Fibroblast of mammary gland (primary cell): ENCODE measurements at regions not wholly inside any gene's neighbourhood (a gene's known extent, or its start where the extent isn't known, plus 50 kb on each side); places are given as distances from the start of the nearest gene placed in this dataset.

ENCODE experiments used
- DNase-seq: peaks from one replicate; pipeline ENCODE4 v3.0.0-alpha.2; 2010; ENCODE audit warnings: low read depth
- H3K4me3 ChIP-seq: 2 replicates; pipeline ENCODE4 v1.5.1; 2011; ENCODE audit warnings: low read depth, mild to moderate bottlenecking, low read length, moderate library complexity; ENCODE audit not compliant: control insufficient read depth
- TF ChIP-seq, protein P1 (sequence below): conservative IDR thresholded peaks from 2 replicates; pipeline ENCODE4 v1.5.1; 2011; ENCODE audit warnings: low read depth, low read length, inconsistent platforms; ENCODE audit not compliant: control insufficient read depth, insufficient read depth

DNA sequence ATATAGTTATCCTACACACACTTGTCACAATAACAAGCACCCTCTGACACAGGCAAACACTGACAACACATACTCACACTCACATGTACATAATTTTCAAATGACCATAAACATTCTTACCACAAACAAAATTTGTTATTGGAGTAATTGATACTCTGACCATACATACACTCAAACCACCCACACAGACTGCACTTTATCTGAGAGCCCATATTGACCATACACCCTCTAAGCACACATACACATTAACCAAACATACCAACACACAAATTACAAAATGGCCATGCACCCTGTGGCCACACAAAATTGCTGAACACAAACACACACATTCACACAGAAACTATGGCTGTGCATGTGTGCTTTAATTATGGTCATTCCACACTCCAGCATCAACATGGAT lies 79.1 kb upstream of the FAM120A start:
- TF ChIP-seq, protein P1, sequence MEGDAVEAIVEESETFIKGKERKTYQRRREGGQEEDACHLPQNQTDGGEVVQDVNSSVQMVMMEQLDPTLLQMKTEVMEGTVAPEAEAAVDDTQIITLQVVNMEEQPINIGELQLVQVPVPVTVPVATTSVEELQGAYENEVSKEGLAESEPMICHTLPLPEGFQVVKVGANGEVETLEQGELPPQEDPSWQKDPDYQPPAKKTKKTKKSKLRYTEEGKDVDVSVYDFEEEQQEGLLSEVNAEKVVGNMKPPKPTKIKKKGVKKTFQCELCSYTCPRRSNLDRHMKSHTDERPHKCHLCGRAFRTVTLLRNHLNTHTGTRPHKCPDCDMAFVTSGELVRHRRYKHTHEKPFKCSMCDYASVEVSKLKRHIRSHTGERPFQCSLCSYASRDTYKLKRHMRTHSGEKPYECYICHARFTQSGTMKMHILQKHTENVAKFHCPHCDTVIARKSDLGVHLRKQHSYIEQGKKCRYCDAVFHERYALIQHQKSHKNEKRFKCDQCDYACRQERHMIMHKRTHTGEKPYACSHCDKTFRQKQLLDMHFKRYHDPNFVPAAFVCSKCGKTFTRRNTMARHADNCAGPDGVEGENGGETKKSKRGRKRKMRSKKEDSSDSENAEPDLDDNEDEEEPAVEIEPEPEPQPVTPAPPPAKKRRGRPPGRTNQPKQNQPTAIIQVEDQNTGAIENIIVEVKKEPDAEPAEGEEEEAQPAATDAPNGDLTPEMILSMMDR = no peak
- DNase-seq = no peak
- no peak overlapping the region for H3K4me3 ChIP-seq

DNA sequence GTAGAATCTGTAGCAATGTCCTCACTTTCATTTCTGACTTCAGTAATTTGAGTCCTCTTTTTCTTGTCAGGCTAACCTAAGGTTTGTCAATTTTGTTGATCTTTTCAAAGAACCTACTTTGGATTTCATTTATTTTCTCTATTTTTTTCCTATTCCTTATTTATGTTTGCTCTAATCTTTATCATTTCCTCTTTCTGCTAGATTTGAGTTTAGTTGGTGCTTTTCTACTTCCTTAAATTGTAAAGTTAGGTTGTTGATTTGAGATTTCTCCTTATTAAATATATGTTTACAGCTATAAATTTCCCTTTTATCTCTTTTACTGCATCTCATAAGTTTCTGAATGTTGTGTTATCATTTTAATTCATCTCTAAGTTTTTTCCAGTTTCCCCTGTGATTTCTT lies 75.1 kb upstream of the FAM120A start:
- H3K4me3 ChIP-seq = no peak overlapping the region
- TF ChIP-seq, protein P1 = no peak
- DNase-seq = no peak

DNA sequence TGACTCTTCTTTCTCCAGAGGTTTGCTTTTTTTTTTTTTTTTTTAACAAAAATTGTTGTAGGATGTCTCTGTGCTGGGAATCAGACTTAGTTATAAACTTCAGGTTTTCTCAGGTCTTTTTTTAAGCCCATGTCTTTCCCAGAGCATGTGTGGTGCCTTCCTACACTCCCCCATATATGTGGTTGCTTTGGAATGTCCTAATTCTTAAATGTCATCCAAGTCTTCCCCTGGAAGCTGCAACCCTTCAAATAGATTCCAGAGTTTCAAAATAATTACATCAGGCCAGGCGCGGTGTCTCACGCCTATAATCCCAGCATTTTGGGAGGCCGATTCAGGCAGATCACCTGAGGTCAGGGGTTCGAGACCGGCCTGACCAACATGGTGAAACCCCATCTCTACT lies 73.2 kb upstream of the FAM120A start:
- H3K4me3 ChIP-seq = no peak overlapping the region
- DNase-seq = no peak
- TF ChIP-seq, protein P1 = no peak

DNA sequence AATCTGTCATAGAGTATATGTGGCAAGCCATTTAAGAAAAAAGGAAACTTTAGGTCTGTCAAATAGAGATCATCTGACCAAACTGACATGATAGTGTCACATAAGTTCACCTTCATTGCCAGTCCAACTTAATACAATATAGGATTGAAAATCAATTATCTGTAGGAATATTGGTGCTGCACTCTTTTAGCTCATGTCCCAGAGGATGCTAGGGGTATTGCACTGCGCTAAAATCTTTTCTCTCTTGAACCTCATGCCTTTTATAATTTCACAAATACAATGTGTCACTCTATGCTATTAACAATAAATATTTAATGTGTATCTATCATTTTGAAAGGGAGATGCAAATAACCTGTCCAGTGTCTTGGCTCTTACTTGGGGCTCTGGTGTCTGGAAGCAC lies 72.4 kb upstream of the FAM120A start:
- DNase-seq = no peak
- TF ChIP-seq, protein P1 = peak; percentile 12
- no peak overlapping the region for H3K4me3 ChIP-seq

DNA sequence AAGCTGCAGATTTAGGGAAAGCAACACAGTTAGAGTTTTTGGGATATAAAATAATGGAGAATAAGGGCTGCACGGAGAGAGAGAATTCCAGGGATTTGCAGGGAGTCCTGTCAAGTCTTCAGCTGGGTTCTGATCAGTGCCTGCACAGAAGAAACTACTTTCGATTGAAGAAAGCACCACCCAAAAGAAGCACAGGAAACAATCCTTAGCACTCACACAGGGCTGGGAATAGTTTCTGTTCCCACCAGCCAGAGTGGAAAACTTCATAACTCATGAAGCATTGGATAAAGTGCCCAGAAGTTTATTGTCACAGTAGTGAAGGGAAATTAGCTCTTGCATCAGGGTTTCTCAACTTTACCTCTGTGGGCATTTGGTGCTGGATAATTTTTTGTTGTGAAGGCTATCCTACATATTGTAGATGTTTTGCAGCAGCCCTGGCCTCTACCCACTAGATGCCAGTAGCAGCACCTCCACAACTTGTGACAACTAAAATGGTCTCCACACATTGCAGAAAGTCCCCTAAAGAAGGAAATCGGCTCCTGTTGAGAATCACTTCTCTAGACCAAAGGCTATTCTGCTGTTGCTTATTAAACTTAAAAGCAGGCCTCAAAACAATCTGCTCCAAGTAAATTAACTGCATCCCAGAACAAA lies 71.0 kb upstream of the FAM120A start:
- TF ChIP-seq, protein P1 = no peak
- no peak for DNase-seq
- no peak overlapping the region for H3K4me3 ChIP-seq

DNA sequence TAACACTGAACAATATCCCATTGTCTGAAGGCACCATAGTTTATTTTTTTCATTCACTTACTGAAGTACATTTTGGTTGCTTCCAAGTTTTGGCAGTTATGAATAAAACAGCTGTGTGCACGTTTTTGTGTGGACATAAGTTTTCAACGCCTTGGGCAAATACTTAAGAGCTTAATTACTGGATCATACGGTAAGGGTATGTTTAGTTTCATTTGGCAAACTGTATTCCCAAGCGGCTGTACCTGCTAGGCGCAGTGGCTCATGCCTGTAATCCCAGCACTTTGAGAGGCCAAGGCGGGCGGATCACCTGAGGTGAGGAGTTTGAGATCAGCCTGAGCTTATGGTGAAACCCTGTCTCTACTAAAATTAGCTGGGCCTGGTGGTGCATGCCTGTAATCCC lies 63.7 kb upstream of the FAM120A start:
- DNase-seq = no peak
- TF ChIP-seq, protein P1 = no peak
- H3K4me3 ChIP-seq = no peak overlapping the region
